ENCODE measurements at regions not wholly inside any gene's neighbourhood (a gene's known extent, or its start where the extent isn't known, plus 50 kb on each side); places are given as distances from the start of the nearest gene placed in this dataset.

GRCh38 chr11:41868606-41869005 lies 409.2 kb upstream of the LRRC4C start:
- DNase-seq: no peak

GRCh38 chr11:41872426-41872825 lies 413.0 kb upstream of the LRRC4C start:
- DNase-seq: no peak

GRCh38 chr11:41872870-41873269 lies 413.4 kb upstream of the LRRC4C start:
- DNase-seq: no peak

GRCh38 chr11:41878095-41878494 lies 418.6 kb upstream of the LRRC4C start:
- DNase-seq: no peak

GRCh38 chr11:41879214-41879613 lies 419.8 kb upstream of the LRRC4C start:
- DNase-seq: no peak

- DNase-seq: no peak
Measured at GRCh38 chr11:41895081-41895480, 435.6 kb upstream of the LRRC4C start.

GRCh38 chr11:41897991-41898390 lies 438.5 kb upstream of the LRRC4C start:
- no peak for DNase-seq

- DNase-seq: no peak
Measured at GRCh38 chr11:41917900-41918299, 458.4 kb upstream of the LRRC4C start.

- DNase-seq: no peak
Measured at GRCh38 chr11:41920374-41920773, 460.9 kb upstream of the LRRC4C start.

GRCh38 chr11:41921746-41922390 lies 462.4 kb upstream of the LRRC4C start:
- DNase-seq: no peak

- no peak for DNase-seq
Measured at GRCh38 chr11:41926339-41926738, 466.9 kb upstream of the LRRC4C start.

GRCh38 chr11:41935241-41935640 lies 475.8 kb upstream of the LRRC4C start:
- no peak for DNase-seq

GRCh38 chr11:41935795-41936194 lies 476.3 kb upstream of the LRRC4C start:
- no peak for DNase-seq

GRCh38 chr11:41943656-41944055 lies 484.2 kb upstream of the LRRC4C start:
- DNase-seq: no peak

GRCh38 chr11:41947392-41947791 lies 487.9 kb upstream of the LRRC4C start:
- DNase-seq: no peak

- no peak for DNase-seq
Measured at GRCh38 chr11:41950470-41951143, 491.2 kb upstream of the LRRC4C start.

- DNase-seq: no peak
Measured at GRCh38 chr11:41954034-41954433, 494.6 kb upstream of the LRRC4C start.

- DNase-seq: no peak
Measured at GRCh38 chr11:41955066-41955465, 495.6 kb upstream of the LRRC4C start.

GRCh38 chr11:41955635-41956400 lies 496.4 kb upstream of the LRRC4C start:
- DNase-seq: no peak

- DNase-seq: no peak
Measured at GRCh38 chr11:41963406-41963805, 504.0 kb upstream of the LRRC4C start.

GRCh38 chr11:41970681-41971080 lies 511.2 kb upstream of the LRRC4C start:
- DNase-seq: no peak

- no peak for DNase-seq
Measured at GRCh38 chr11:41971592-41971991, 512.1 kb upstream of the LRRC4C start.

GRCh38 chr11:41978945-41979344 lies 519.5 kb upstream of the LRRC4C start:
- DNase-seq: no peak

- no peak for DNase-seq
Measured at GRCh38 chr11:41980741-41981140, 521.3 kb upstream of the LRRC4C start.
